ENCODE measurements at regions not wholly inside any gene's neighbourhood (a gene's known extent, or its start where the extent isn't known, plus 50 kb on each side); places are given as distances from the start of the nearest gene placed in this dataset.

DNA sequence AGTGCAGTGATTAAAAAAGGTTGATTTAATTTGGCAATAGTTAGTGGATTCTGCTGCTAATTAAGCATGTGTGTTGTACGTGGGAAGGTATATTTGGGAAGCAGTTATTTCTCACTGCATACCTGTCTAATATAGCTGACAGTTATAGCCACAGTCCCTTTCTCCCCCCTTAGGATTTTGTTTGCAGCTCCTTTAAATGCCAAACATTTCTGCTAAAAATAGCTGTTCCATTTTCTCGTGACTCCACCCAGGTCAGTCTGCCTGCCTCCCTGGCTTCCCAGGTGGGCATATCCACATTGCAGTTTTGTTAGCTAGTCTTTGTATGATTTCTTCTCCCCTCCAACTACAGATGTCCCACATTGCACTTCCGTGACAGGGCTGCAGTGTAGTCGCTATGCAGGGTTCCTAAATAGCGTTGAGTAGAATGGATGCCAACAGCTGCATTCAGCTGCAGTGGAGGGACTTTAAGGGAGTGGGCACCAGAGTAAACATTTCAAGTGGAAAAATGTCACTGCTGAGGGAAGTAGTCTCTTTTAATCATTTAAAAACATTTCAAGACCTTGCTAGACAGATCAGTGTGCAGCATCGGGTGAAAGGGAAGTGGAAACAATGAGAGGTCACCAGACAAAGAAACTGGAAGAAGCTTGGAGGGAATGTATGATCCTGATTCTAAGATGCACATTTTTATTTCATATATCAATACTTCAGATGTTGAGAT is 326.3 kb downstream of the RAPGEF2 start:
- Histone ChIP-seq H2AFZ (ENCODE audit: low read depth, low read length) (peak overlapping the region; percentile 33), H3K9ac (ENCODE audit: low read length) (no peak overlapping the region), H3K9me3 (ENCODE audit: insufficient read depth, low read depth, low read length) (no peaks in the 10 kb centered on the region), H3K27me3 (ENCODE audit: insufficient read depth, low read length) (no peaks in the 10 kb centered on the region), H3K4me3 (ENCODE audit: insufficient read depth, low read depth, low read length) (no peak overlapping the region), H4K20me1 (ENCODE audit: insufficient read depth, low read length) (no peaks in the 10 kb centered on the region), H3K27ac (ENCODE audit: low read depth, low read length) (no peak overlapping the region), H3K4me2 (ENCODE audit: low read length) (no peak overlapping the region), H3K4me1 (ENCODE audit: insufficient read depth, low read length) (no peaks in the 10 kb centered on the region), H3K79me2 (ENCODE audit: insufficient read depth, low read length) (no peaks in the 10 kb centered on the region), H3K36me3 (ENCODE audit: insufficient read depth, low read length) (no peaks in the 10 kb centered on the region)
- FAIRE-seq (no peak), DNase-seq (ENCODE audit: low read depth) (no peak)
- Mint-ChIP-seq H3K27me3 (ENCODE audit: low read depth, unreplicated experiment) (no peaks in the 10 kb centered on the region), H3K36me3 (ENCODE audit: low read depth, unreplicated experiment) (no peaks in the 10 kb centered on the region), H3K4me3 (ENCODE audit: unreplicated experiment) (no peak overlapping the region), H3K4me1 (ENCODE audit: low read depth, unreplicated experiment) (peaks cover 10% of the 10 kb centered on the region), H3K9me3 (ENCODE audit: unreplicated experiment) (no peaks in the 10 kb centered on the region), H3K27ac (ENCODE audit: unreplicated experiment) (no peak overlapping the region)
- TF ChIP-seq EZH2 (IDR thresholded peaks at IDR 0.05; ENCODE audit: insufficient read depth, low read length): no peak
- TF ChIP-seq, protein P1, sequence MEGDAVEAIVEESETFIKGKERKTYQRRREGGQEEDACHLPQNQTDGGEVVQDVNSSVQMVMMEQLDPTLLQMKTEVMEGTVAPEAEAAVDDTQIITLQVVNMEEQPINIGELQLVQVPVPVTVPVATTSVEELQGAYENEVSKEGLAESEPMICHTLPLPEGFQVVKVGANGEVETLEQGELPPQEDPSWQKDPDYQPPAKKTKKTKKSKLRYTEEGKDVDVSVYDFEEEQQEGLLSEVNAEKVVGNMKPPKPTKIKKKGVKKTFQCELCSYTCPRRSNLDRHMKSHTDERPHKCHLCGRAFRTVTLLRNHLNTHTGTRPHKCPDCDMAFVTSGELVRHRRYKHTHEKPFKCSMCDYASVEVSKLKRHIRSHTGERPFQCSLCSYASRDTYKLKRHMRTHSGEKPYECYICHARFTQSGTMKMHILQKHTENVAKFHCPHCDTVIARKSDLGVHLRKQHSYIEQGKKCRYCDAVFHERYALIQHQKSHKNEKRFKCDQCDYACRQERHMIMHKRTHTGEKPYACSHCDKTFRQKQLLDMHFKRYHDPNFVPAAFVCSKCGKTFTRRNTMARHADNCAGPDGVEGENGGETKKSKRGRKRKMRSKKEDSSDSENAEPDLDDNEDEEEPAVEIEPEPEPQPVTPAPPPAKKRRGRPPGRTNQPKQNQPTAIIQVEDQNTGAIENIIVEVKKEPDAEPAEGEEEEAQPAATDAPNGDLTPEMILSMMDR (IDR thresholded peaks at IDR 0.05; ENCODE audit: insufficient read depth, low read depth, low read length): no peak

DNA sequence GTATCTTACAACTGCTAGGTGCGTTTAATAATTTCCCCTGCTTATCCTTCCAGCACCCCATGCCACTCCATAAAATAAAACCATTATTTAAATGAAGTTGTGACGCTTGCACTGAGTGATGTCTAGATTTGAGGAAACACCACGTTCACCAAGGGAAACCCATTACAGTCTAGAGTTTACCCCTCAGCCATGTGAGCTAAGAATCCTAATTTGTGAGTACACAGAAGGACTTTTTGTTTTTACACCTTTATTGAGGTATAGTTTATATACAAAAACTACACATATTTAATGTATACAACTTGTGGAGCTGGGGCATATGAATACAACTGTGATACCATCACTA is 326.8 kb downstream of the RAPGEF2 start:
- DNase-seq (ENCODE audit: low read depth): no peak
- no peak overlapping the region for H3K4me2 ChIP-seq (ENCODE audit: low read length)
- peaks cover 16% of the 10 kb centered on the region for H3K4me1 Mint-ChIP-seq (ENCODE audit: low read depth, unreplicated experiment)
- TF ChIP-seq, protein P1 (IDR thresholded peaks at IDR 0.05; ENCODE audit: insufficient read depth, low read depth, low read length): no peak
- TF ChIP-seq EZH2 (IDR thresholded peaks at IDR 0.05; ENCODE audit: insufficient read depth, low read length): no peak
- no peaks in the 10 kb centered on the region for H3K27me3 Mint-ChIP-seq (ENCODE audit: low read depth, unreplicated experiment)
- no peak overlapping the region for H3K9ac ChIP-seq (ENCODE audit: low read length)
- H3K4me1 ChIP-seq (ENCODE audit: insufficient read depth, low read length): no peaks in the 10 kb centered on the region
- no peak overlapping the region for H2AFZ ChIP-seq (ENCODE audit: low read depth, low read length)
- H3K27ac ChIP-seq (ENCODE audit: low read depth, low read length): no peak overlapping the region
- H4K20me1 ChIP-seq (ENCODE audit: insufficient read depth, low read length): no peaks in the 10 kb centered on the region
- H3K4me3 ChIP-seq (ENCODE audit: insufficient read depth, low read depth, low read length): no peak overlapping the region
- no peaks in the 10 kb centered on the region for H3K79me2 ChIP-seq (ENCODE audit: insufficient read depth, low read length)
- no peaks in the 10 kb centered on the region for H3K27me3 ChIP-seq (ENCODE audit: insufficient read depth, low read length)
- H3K9me3 Mint-ChIP-seq (ENCODE audit: unreplicated experiment): no peaks in the 10 kb centered on the region
- no peaks in the 10 kb centered on the region for H3K36me3 Mint-ChIP-seq (ENCODE audit: low read depth, unreplicated experiment)
- H3K36me3 ChIP-seq (ENCODE audit: insufficient read depth, low read length): no peaks in the 10 kb centered on the region
- H3K4me3 Mint-ChIP-seq (ENCODE audit: unreplicated experiment): no peak overlapping the region
- no peak for FAIRE-seq
- H3K27ac Mint-ChIP-seq (ENCODE audit: unreplicated experiment): no peak overlapping the region
- no peaks in the 10 kb centered on the region for H3K9me3 ChIP-seq (ENCODE audit: insufficient read depth, low read depth, low read length)

DNA sequence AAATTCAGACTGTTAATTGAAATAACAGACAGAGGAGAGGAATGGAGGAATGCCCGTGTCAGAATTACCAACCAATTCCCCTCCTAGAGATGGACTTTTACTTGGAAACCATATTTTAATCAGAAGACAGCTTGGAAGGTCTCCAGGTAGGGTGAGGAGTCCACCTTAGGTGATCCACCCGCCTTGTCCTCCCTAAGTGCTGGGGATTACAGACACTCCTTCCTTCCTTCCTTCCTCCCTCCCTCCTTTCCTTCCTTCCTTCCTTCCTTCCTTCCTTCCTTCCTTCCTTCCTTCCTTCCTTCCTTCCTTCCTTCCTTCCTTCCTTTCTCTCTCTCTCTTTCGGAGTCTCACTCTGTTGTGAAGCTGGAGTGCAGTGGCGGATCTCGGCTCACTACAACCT is 328.0 kb downstream of the RAPGEF2 start:
- FAIRE-seq (no peak), DNase-seq (ENCODE audit: low read depth) (no peak)
- no peak for TF ChIP-seq EZH2 (IDR thresholded peaks at IDR 0.05; ENCODE audit: insufficient read depth, low read length)
- TF ChIP-seq, protein P1 (IDR thresholded peaks at IDR 0.05; ENCODE audit: insufficient read depth, low read depth, low read length): no peak
- no peak overlapping the region for H3K4me3 ChIP-seq (ENCODE audit: insufficient read depth, low read depth, low read length)
- no peaks in the 10 kb centered on the region for H4K20me1 ChIP-seq (ENCODE audit: insufficient read depth, low read length)
- H3K27ac ChIP-seq (ENCODE audit: low read depth, low read length): no peak overlapping the region
- no peak overlapping the region for H2AFZ ChIP-seq (ENCODE audit: low read depth, low read length)
- Mint-ChIP-seq H3K4me3 (ENCODE audit: unreplicated experiment) (no peak overlapping the region), H3K27me3 (ENCODE audit: low read depth, unreplicated experiment) (no peaks in the 10 kb centered on the region), H3K4me1 (ENCODE audit: low read depth, unreplicated experiment) (peaks cover 23% of the 10 kb centered on the region), H3K9me3 (ENCODE audit: unreplicated experiment) (no peaks in the 10 kb centered on the region), H3K27ac (ENCODE audit: unreplicated experiment) (no peak overlapping the region), H3K36me3 (ENCODE audit: low read depth, unreplicated experiment) (no peaks in the 10 kb centered on the region)
- H3K36me3 ChIP-seq (ENCODE audit: insufficient read depth, low read length): no peaks in the 10 kb centered on the region
- H3K4me1 ChIP-seq (ENCODE audit: insufficient read depth, low read length): peaks cover 6% of the 10 kb centered on the region
- H3K4me2 ChIP-seq (ENCODE audit: low read length): no peak overlapping the region
- no peaks in the 10 kb centered on the region for H3K9me3 ChIP-seq (ENCODE audit: insufficient read depth, low read depth, low read length)
- no peaks in the 10 kb centered on the region for H3K79me2 ChIP-seq (ENCODE audit: insufficient read depth, low read length)
- H3K9ac ChIP-seq (ENCODE audit: low read length): no peak overlapping the region
- H3K27me3 ChIP-seq (ENCODE audit: insufficient read depth, low read length): no peaks in the 10 kb centered on the region
